H9 (cell line): ENCODE measurements at regions not wholly inside any gene's neighbourhood (a gene's known extent, or its start where the extent isn't known, plus 50 kb on each side); places are given as distances from the start of the nearest gene placed in this dataset.

ENCODE experiments used
- DNase-seq: peaks from one replicate; pipeline ENCODE4 v3.0.0-alpha.2; 2017
- H2AFZ ChIP-seq: one replicate; pipeline ENCODE4 v1.6.1; 2013; ENCODE audit warnings: mild to moderate bottlenecking, low read length, control low read depth, moderate library complexity
- H2AK5ac ChIP-seq: 2 replicates; pipeline ENCODE4 v1.6.1; 2013; ENCODE audit warnings: low read length, control low read depth, mixed read lengths; ENCODE audit not compliant: insufficient read length
- H2BK120ac ChIP-seq: one replicate; pipeline ENCODE4 v1.6.1; 2013; ENCODE audit warnings: low read depth, mild to moderate bottlenecking, low read length, control low read depth, inconsistent platforms; ENCODE audit not compliant: poor library complexity, severe bottlenecking
- H2BK12ac ChIP-seq: 2 replicates; pipeline ENCODE4 v1.6.1; 2013; ENCODE audit warnings: low read length, control low read depth, mixed read lengths, low read depth; ENCODE audit not compliant: insufficient read length
- H2BK15ac ChIP-seq: 2 replicates; pipeline ENCODE4 v1.6.1; 2013; ENCODE audit warnings: low read depth, low read length, control low read depth
- H2BK20ac ChIP-seq: one replicate; pipeline ENCODE4 v1.6.1; 2013; ENCODE audit warnings: low read depth, mild to moderate bottlenecking, low read length, control low read depth, inconsistent platforms; ENCODE audit not compliant: poor library complexity, severe bottlenecking
- H2BK5ac ChIP-seq: 2 replicates; pipeline ENCODE4 v1.6.1; 2013; ENCODE audit warnings: low read length, control low read depth, mixed read lengths; ENCODE audit not compliant: insufficient read length
- H3K14ac ChIP-seq: 2 replicates; pipeline ENCODE4 v1.6.1; 2013; ENCODE audit warnings: low read length, control low read depth; ENCODE audit not compliant: insufficient read depth
- H3K18ac ChIP-seq: 2 replicates; pipeline ENCODE4 v1.6.1; 2013; ENCODE audit warnings: low read depth, mild to moderate bottlenecking, mixed read lengths, low read length, control low read depth; ENCODE audit not compliant: insufficient read length
- H3K23ac ChIP-seq: 2 replicates; pipeline ENCODE4 v1.6.1; 2013; ENCODE audit warnings: low read length, control low read depth, mixed read lengths, low read depth; ENCODE audit not compliant: insufficient read length
- H3K23me2 ChIP-seq: 2 replicates; pipeline ENCODE4 v1.6.1; 2013; ENCODE audit warnings: low read depth, mild to moderate bottlenecking, mixed read lengths, low read length, control low read depth; ENCODE audit not compliant: insufficient read length, poor library complexity, severe bottlenecking
- H3K27ac ChIP-seq: 2 replicates; pipeline ENCODE4 v1.5.1; 2013; ENCODE audit warnings: low read length, control low read depth, mixed read lengths, low read depth; ENCODE audit not compliant: insufficient read length
- H3K27me3 ChIP-seq: 2 replicates; pipeline ENCODE4 v1.6.1; 2013; ENCODE audit warnings: low read length, control low read depth, inconsistent platforms; ENCODE audit not compliant: insufficient read depth
- H3K4ac ChIP-seq: 2 replicates; pipeline ENCODE4 v1.6.1; 2013; ENCODE audit warnings: low read depth, mild to moderate bottlenecking, control low read depth, inconsistent platforms, low read length, moderate library complexity
- H3K4me1 ChIP-seq: 2 replicates; pipeline ENCODE4 v1.6.1; 2013; ENCODE audit warnings: low read length, control low read depth, inconsistent platforms; ENCODE audit not compliant: insufficient read depth
- H3K4me2 ChIP-seq: 2 replicates; pipeline ENCODE4 v1.6.1; 2013; ENCODE audit warnings: low read length, control low read depth, mixed read lengths; ENCODE audit not compliant: insufficient read length, insufficient read depth
- H3K56ac ChIP-seq: 2 replicates; pipeline ENCODE4 v1.6.1; 2013; ENCODE audit warnings: low read depth, mild to moderate bottlenecking, mixed read lengths, low read length, control low read depth; ENCODE audit not compliant: insufficient read length
- H3K79me1 ChIP-seq: 2 replicates; pipeline ENCODE4 v1.6.1; 2013; ENCODE audit warnings: low read depth, mild to moderate bottlenecking, moderate library complexity, low read length, control low read depth, inconsistent platforms; ENCODE audit not compliant: insufficient read depth, poor library complexity, severe bottlenecking
- H3K79me2 ChIP-seq: 2 replicates; pipeline ENCODE4 v1.6.1; 2013; ENCODE audit warnings: low read length, control low read depth, inconsistent platforms; ENCODE audit not compliant: insufficient read depth
- H3K9ac ChIP-seq: 2 replicates; pipeline ENCODE4 v1.6.1; 2013; ENCODE audit warnings: low read length, control low read depth, mixed read lengths; ENCODE audit not compliant: insufficient read length; ENCODE audit errors: extremely low read depth
- H3K9me3 ChIP-seq: one replicate; pipeline ENCODE4 v1.6.1; 2013; ENCODE audit warnings: low read depth, low read length, inconsistent platforms; ENCODE audit not compliant: control insufficient read depth
- H3T11ph ChIP-seq: one replicate; pipeline ENCODE4 v1.6.1; 2013; ENCODE audit warnings: mild to moderate bottlenecking, low read length, control low read depth, inconsistent platforms
- H4K20me1 ChIP-seq: one replicate; pipeline ENCODE4 v1.6.1; 2013; ENCODE audit not compliant: control insufficient read depth, insufficient read length, insufficient read depth
- H4K5ac ChIP-seq: 2 replicates; pipeline ENCODE4 v1.6.1; 2013; ENCODE audit warnings: low read depth, mild to moderate bottlenecking, mixed read lengths, low read length, control low read depth; ENCODE audit not compliant: insufficient read length
- H4K8ac ChIP-seq: replicated peaks from 2 replicates; pipeline ENCODE4 v1.6.1; 2013; ENCODE audit warnings: low read length, control low read depth, mixed read lengths, low read depth; ENCODE audit not compliant: insufficient read length
- H4K91ac ChIP-seq: 2 replicates; pipeline ENCODE4 v1.6.1; 2013; ENCODE audit warnings: low read depth, mild to moderate bottlenecking, moderate library complexity, mixed read lengths, low read length, control low read depth; ENCODE audit not compliant: insufficient read length
- H3K27ac Mint-ChIP-seq, 3 experiments: 2 replicates in 2 of 3; 3 replicates in 1 of 3; pipeline ENCODE4 v1.8.0; 2020 to 2021; ENCODE audit warnings: mixed read lengths in 3 of 3, mild to moderate bottlenecking in 1 of 3, moderate library complexity in 1 of 3
- H3K27me3 Mint-ChIP-seq: 2 replicates; pipeline ENCODE4 v1.8.0; 2021; ENCODE audit warnings: low read depth, mild to moderate bottlenecking, moderate library complexity, mixed read lengths
- H3K36me3 Mint-ChIP-seq, 3 experiments: 2 replicates in 2 of 3; 3 replicates in 1 of 3; pipeline ENCODE4 v1.8.0; 2020 to 2021; ENCODE audit warnings: low read depth in 3 of 3, mixed read lengths in 3 of 3; ENCODE audit not compliant: insufficient read depth in 1 of 3
- H3K4me1 Mint-ChIP-seq, 2 experiments: 2 replicates each; pipeline ENCODE4 v1.8.0; 2020; ENCODE audit warnings: mixed read lengths in 2 of 2
- H3K4me3 Mint-ChIP-seq, 2 experiments: 2 replicates in 1 of 2; 3 replicates in 1 of 2; pipeline ENCODE4 v1.8.0; 2020 to 2021; ENCODE audit warnings: mild to moderate bottlenecking in 2 of 2, mixed read lengths in 2 of 2, moderate library complexity in 1 of 2
- H3K9me3 Mint-ChIP-seq, 2 experiments: 2 replicates in 1 of 2; 3 replicates in 1 of 2; pipeline ENCODE4 v1.8.0; 2020; ENCODE audit warnings: mild to moderate bottlenecking in 2 of 2, mixed read lengths in 2 of 2, moderate library complexity in 1 of 2
- CTCF ChIP-seq: fragments of 200-600 bp; sonication (generic); conservative IDR thresholded peaks from 3 replicates; pipeline ENCODE4 v1.8.0; 2021; ENCODE audit warnings: antibody characterized with exemption, mild to moderate bottlenecking

- Histone ChIP-seq H3K4me1 (no peaks in the 10 kb centered on the region), H3K4me2 (no peak overlapping the region), H3K56ac (no peak overlapping the region), H2BK15ac (no peak overlapping the region), H4K8ac (no peak overlapping the region), H2BK5ac (no peak overlapping the region), H4K91ac (no peak overlapping the region), H2BK12ac (no peak overlapping the region), H2BK20ac (no peak overlapping the region), H3K23me2 (no peaks in the 10 kb centered on the region), H3K27me3 (no peaks in the 10 kb centered on the region), H2BK120ac (no peak overlapping the region), H3T11ph (no peak overlapping the region), H2AFZ (no peak overlapping the region), H3K14ac (no peak overlapping the region), H4K5ac (no peak overlapping the region), H3K79me2 (no peaks in the 10 kb centered on the region), H2AK5ac (no peak overlapping the region), H3K23ac (no peak overlapping the region), H3K9me3 (no peaks in the 10 kb centered on the region), H3K18ac (no peak overlapping the region), H3K79me1 (no peaks in the 10 kb centered on the region), H3K27ac (no peak overlapping the region), H3K9ac (no peak overlapping the region), H4K20me1 (no peaks in the 10 kb centered on the region), H3K4ac (no peak overlapping the region)
- no peak overlapping the region for H3K4me3 Mint-ChIP-seq
- H3K27ac Mint-ChIP-seq: no peak overlapping the region
- TF ChIP-seq CTCF: no peak
- H3K36me3 Mint-ChIP-seq: no peaks in the 10 kb centered on the region; a peak in 1 of 7 replicates
- H3K27me3 Mint-ChIP-seq: no peaks in the 10 kb centered on the region
- H3K4me1 Mint-ChIP-seq: no peaks in the 10 kb centered on the region; a peak in 1 of 4 replicates
- DNase-seq: no peak
- H3K9me3 Mint-ChIP-seq: peaks cover 2 to 3% of the 10 kb centered on the region in 2 experiments; a peak in 2 of 5 replicates
Observed at GRCh38 chr21:27645285-27645684, 678.4 kb upstream of the ADAMTS5 start.
